GM19463 (cell line): ENCODE measurements at regions not wholly inside any gene's neighbourhood (a gene's known extent, or its start where the extent isn't known, plus 50 kb on each side); places are given as distances from the start of the nearest gene placed in this dataset.

Source experiments
- ATAC-seq: cut with Tn5 transposase; IDR thresholded peaks from one replicate; pipeline ENCODE4 v1.9.1; 2021; ENCODE audit warnings: mild to moderate bottlenecking, moderate library complexity; ENCODE audit not compliant: unreplicated experiment

- peak; percentile 17 for ATAC-seq
Measured at GRCh38 chr5:158559643-158560042, 540.1 kb downstream of the EBF1 start.

GRCh38 chr5:158559066-158559465 is 540.6 kb downstream of the EBF1 start:
- no peak for ATAC-seq

GRCh38 chr5:158553962-158554336 is 545.8 kb downstream of the EBF1 start:
- no peak for ATAC-seq

GRCh38 chr5:158553195-158553961 is 546.3 kb downstream of the EBF1 start:
- ATAC-seq: no peak

- no peak for ATAC-seq
Measured at GRCh38 chr5:158552241-158552640, 547.5 kb downstream of the EBF1 start.

GRCh38 chr5:158549311-158549710 is 550.4 kb downstream of the EBF1 start:
- no peak for ATAC-seq

- no peak for ATAC-seq
Measured at GRCh38 chr5:158546748-158547147, 553.0 kb downstream of the EBF1 start.

GRCh38 chr5:158545949-158546530 is 553.7 kb downstream of the EBF1 start:
- ATAC-seq: no peak

GRCh38 chr5:158544388-158545339 is 555.1 kb downstream of the EBF1 start:
- no peak for ATAC-seq

- no peak for ATAC-seq
Measured at GRCh38 chr5:158543539-158544387, 556.0 kb downstream of the EBF1 start.

GRCh38 chr5:158541536-158542297 is 558.0 kb downstream of the EBF1 start:
- no peak for ATAC-seq

- no peak for ATAC-seq
Measured at GRCh38 chr5:158538506-158539074, 561.1 kb downstream of the EBF1 start.

GRCh38 chr5:158537366-158537765 is 562.4 kb downstream of the EBF1 start:
- ATAC-seq: no peak

GRCh38 chr5:158534203-158534602 is 565.5 kb downstream of the EBF1 start:
- ATAC-seq: no peak

GRCh38 chr5:158532739-158533138 is 567.0 kb downstream of the EBF1 start:
- no peak for ATAC-seq

GRCh38 chr5:158531860-158532259 is 567.9 kb downstream of the EBF1 start:
- no peak for ATAC-seq

- no peak for ATAC-seq
Measured at GRCh38 chr5:158530115-158530514, 569.6 kb downstream of the EBF1 start.

- ATAC-seq: no peak
Measured at GRCh38 chr5:158529454-158529853, 570.3 kb downstream of the EBF1 start.

GRCh38 chr5:158525663-158526062 is 574.1 kb downstream of the EBF1 start:
- ATAC-seq: no peak

- ATAC-seq: no peak
Measured at GRCh38 chr5:158524070-158524469, 575.6 kb downstream of the EBF1 start.
